Psoas muscle (tissue), 7 donors: ENCODE measurements at regions not wholly inside any gene's neighbourhood (a gene's known extent, or its start where the extent isn't known, plus 50 kb on each side); places are given as distances from the start of the nearest gene placed in this dataset.
"Not testable (repeated sequence)": the region's sequence is repeated elsewhere in the genome, so short reads cannot be mapped to it uniquely, and the experiment has no call there.

Experiments
- ATAC-seq, 4 donors: fragments of 200-7000 bp; cut with Tn5 transposase; one replicate each; pipeline ENCODE4 v1.9.1; 2020; ENCODE audit warnings: moderate library complexity in 3 of 4, mild to moderate bottlenecking in 2 of 4
- DNase-seq, 2 donors: peaks; one replicate each; pipeline ENCODE4 v3.0.0-alpha.2; 2020
- H3K27ac ChIP-seq: fragments of 200-600 bp; one replicate; pipeline ENCODE4 v1.8.0; 2022
- H3K27me3 ChIP-seq, 3 donors: fragments of 200-600 bp in 1 of 3; one replicate each; pipeline versions ENCODE4 v1.6.1 to v1.8.0; 2013 to 2022; ENCODE audit warnings: low read length in 2 of 3, mild to moderate bottlenecking in 2 of 3, moderate library complexity in 1 of 3; ENCODE audit not compliant: insufficient read depth in 3 of 3
- H3K36me3 ChIP-seq, 2 donors: fragments of 200-600 bp in 1 of 2; one replicate each; pipeline versions ENCODE4 v1.6.1 to v1.8.0; 2013 to 2022; ENCODE audit warnings: low read depth in 1 of 2, mild to moderate bottlenecking in 1 of 2, moderate library complexity in 1 of 2; ENCODE audit not compliant: insufficient read depth in 1 of 2
- H3K4me1 ChIP-seq: fragments of 200-600 bp; one replicate; pipeline ENCODE4 v1.8.0; 2022
- H3K4me3 ChIP-seq: fragments of 200-600 bp; one replicate; pipeline ENCODE4 v1.8.0; 2022; ENCODE audit warnings: mild to moderate bottlenecking
- H3K9me3 ChIP-seq: fragments of 200-600 bp; one replicate; pipeline ENCODE4 v1.8.0; 2022
- CTCF ChIP-seq: fragments of 200-600 bp; IDR thresholded peaks from one replicate; pipeline ENCODE4 v1.8.0; 2022; ENCODE audit warnings: antibody characterized with exemption
- whole genome bisulfite sequencing, 3 donors: extraction: QIAGEN DNeasy Blood & Tissue Kit; methylation state at CpG; one replicate each; pipeline versions ENCODE4 v1.1.6 to v1.1.7; 2013; 5-methylcytosine and 5-hydroxymethylcytosine counted together
- intact Hi-C, 2 donors: fragments of 100-400 bp; cut with DNase I; formaldehyde crosslinking; loops; one replicate each; pipeline versions ENCODE4 v1.11.0 to v1.14.2; 2022
- donor health status: healthy with polysubstance abuse.
- donor health status: DM: no; HTN: no; CAD: no; lungs with moderate emphysema.
- donor health status: Bipolar disorder and iron deficiency.
- donor health status: healthy.
- donor health status: DM: yes; HTN: yes; CAD: no.
- donor health status: DM: no; HTN: no; CAD: no.
- donor health status: DM: yes; HTN: yes; CAD: no.

- Histone ChIP-seq H3K4me1 (no peaks in the 10 kb centered on the region), H3K4me3 (no peak overlapping the region), H3K27ac (no peak overlapping the region), H3K9me3 (no peaks in the 10 kb centered on the region), H3K27me3 (no peaks in the 10 kb centered on the region), H3K36me3 (no peaks in the 10 kb centered on the region)
- TF ChIP-seq CTCF: no peak
- ATAC-seq: no peak
- no peak for DNase-seq
- WGBS, 3 donors: 61 to 75% (median 69%) methylated on average over 2 of the region's 2 CpGs
- intact Hi-C loops: no loop called here
These were observed 339.3 kb downstream of the FAM170A start for GRCh38 chr5:119968690-119969089.

GRCh38 chr5:119987077-119987476 lies 357.7 kb downstream of the FAM170A start:
- H3K36me3 ChIP-seq, intact Hi-C loops, H3K4me1 ChIP-seq, DNase-seq, H3K4me3 ChIP-seq, H3K9me3 ChIP-seq, ATAC-seq, H3K27me3 ChIP-seq, H3K27ac ChIP-seq: not testable (repeated sequence)
- WGBS, 3 donors: 85 to 91% (median 87%) methylated on average over 7 of the region's 7 CpGs

GRCh38 chr5:119991625-119992024 lies 362.3 kb downstream of the FAM170A start:
- 57 to 65% (median 62%) methylated on average over 3 of the region's 3 CpGs for WGBS, 3 donors
- H3K9me3 ChIP-seq: no peaks in the 10 kb centered on the region
- no peaks in the 10 kb centered on the region for H3K36me3 ChIP-seq
- intact Hi-C loops: no loop called here
- no peak overlapping the region for H3K27ac ChIP-seq
- no peaks in the 10 kb centered on the region for H3K4me1 ChIP-seq
- ATAC-seq (no peak), DNase-seq (no peak)
- no peaks in the 10 kb centered on the region for H3K27me3 ChIP-seq
- TF ChIP-seq CTCF: no peak
- no peak overlapping the region for H3K4me3 ChIP-seq

- intact Hi-C loops: no loop called here
- no peaks in the 10 kb centered on the region for H3K36me3 ChIP-seq
- DNase-seq (no peak), ATAC-seq (no peak)
- TF ChIP-seq CTCF: no peak
- H3K9me3 ChIP-seq: no peaks in the 10 kb centered on the region
- no peaks in the 10 kb centered on the region for H3K27me3 ChIP-seq
- H3K27ac ChIP-seq: no peak overlapping the region
- no peaks in the 10 kb centered on the region for H3K4me1 ChIP-seq
- H3K4me3 ChIP-seq: no peak overlapping the region
- 61 to 83% (median 69%) methylated on average over 2 of the region's 2 CpGs for WGBS, 3 donors
These were observed 366.8 kb downstream of the FAM170A start for GRCh38 chr5:119996128-119996527.

- 11 to 18% (median 17%) methylated on average over 4 of the region's 4 CpGs for WGBS, 3 donors
- H3K27me3 ChIP-seq: no peaks in the 10 kb centered on the region
- no peak for TF ChIP-seq CTCF
These were observed 378.2 kb downstream of the FAM170A start for GRCh38 chr5:120007598-120007997.

More at GRCh38 chr5:120007598-120007997, 378.2 kb downstream of the FAM170A start:
- DNase-seq (no peak), ATAC-seq (no peak)
- Histone ChIP-seq H3K4me1 (no peaks in the 10 kb centered on the region), H3K27ac (no peak overlapping the region), H3K4me3 (no peak overlapping the region), H3K9me3 (no peaks in the 10 kb centered on the region), H3K36me3 (no peaks in the 10 kb centered on the region)
- intact Hi-C loops: no loop called here
